ENCODE measurements at regions not wholly inside any gene's neighbourhood (a gene's known extent, or its start where the extent isn't known, plus 50 kb on each side); places are given as distances from the start of the nearest gene placed in this dataset.
A peak's percentile ranks its signal among the peaks of the same experiment; 100 is the strongest.
"Not testable (repeated sequence)": the region's sequence is repeated elsewhere in the genome, so short reads cannot be mapped to it uniquely, and the experiment has no call there.

- no peak for DNase-seq
Measured at GRCh38 chr5:102554082-102554481, 55.3 kb upstream of the SLCO6A1 start.

GRCh38 chr5:102554728-102555127, 55.9 kb upstream of the SLCO6A1 start:
- peak; percentile 59 for DNase-seq

GRCh38 chr5:102561894-102562760, 63.3 kb upstream of the SLCO6A1 start:
- peak; percentile 50 for DNase-seq

GRCh38 chr5:102570747-102571146, 71.9 kb upstream of the SLCO6A1 start:
- no peak for DNase-seq

- no peak for DNase-seq
Measured at GRCh38 chr5:102578362-102578761, 79.6 kb upstream of the SLCO6A1 start.

GRCh38 chr5:102579379-102579778, 80.6 kb upstream of the SLCO6A1 start:
- no peak for DNase-seq

- DNase-seq = no peak
Measured at GRCh38 chr5:102581011-102581410, 82.2 kb upstream of the SLCO6A1 start.

GRCh38 chr5:102582696-102583095, 83.9 kb upstream of the SLCO6A1 start:
- no peak for DNase-seq

GRCh38 chr5:102583276-102584124, 84.7 kb upstream of the SLCO6A1 start:
- peak; percentile 55 for DNase-seq

GRCh38 chr5:102589661-102590060, 90.9 kb upstream of the SLCO6A1 start:
- no peak for DNase-seq

GRCh38 chr5:102590467-102590866, 91.7 kb upstream of the SLCO6A1 start:
- no peak for DNase-seq

GRCh38 chr5:102591650-102592049, 92.8 kb upstream of the SLCO6A1 start:
- no peak for DNase-seq

GRCh38 chr5:102592586-102592985, 93.8 kb upstream of the SLCO6A1 start:
- not testable (repeated sequence) for DNase-seq

GRCh38 chr5:102594192-102594591, 95.4 kb upstream of the SLCO6A1 start:
- DNase-seq = no peak

GRCh38 chr5:102595332-102595731, 96.5 kb upstream of the SLCO6A1 start:
- DNase-seq = no peak

GRCh38 chr5:102596113-102596512, 97.3 kb upstream of the SLCO6A1 start:
- DNase-seq = peak; percentile 9

- no peak for DNase-seq
Measured at GRCh38 chr5:102596951-102597350, 98.2 kb upstream of the SLCO6A1 start.

GRCh38 chr5:102599289-102599688, 100.5 kb upstream of the SLCO6A1 start:
- no peak for DNase-seq

GRCh38 chr5:102600964-102601363, 102.2 kb upstream of the SLCO6A1 start:
- DNase-seq = no peak

- no peak for DNase-seq
Measured at GRCh38 chr5:102603670-102604069, 104.9 kb upstream of the SLCO6A1 start.

GRCh38 chr5:102608414-102608813, 109.6 kb upstream of the SLCO6A1 start:
- DNase-seq = no peak

GRCh38 chr5:102611312-102611711, 112.5 kb upstream of the SLCO6A1 start:
- peak; percentile 9 for DNase-seq

- no peak for DNase-seq
Measured at GRCh38 chr5:102613661-102614060, 114.9 kb upstream of the SLCO6A1 start.
